HG02678 (cell line): ENCODE measurements at regions not wholly inside any gene's neighbourhood (a gene's known extent, or its start where the extent isn't known, plus 50 kb on each side); places are given as distances from the start of the nearest gene placed in this dataset.
"Not testable (repeated sequence)": the region's sequence is repeated elsewhere in the genome, so short reads cannot be mapped to it uniquely, and the experiment has no call there.

Source experiments
- ATAC-seq: cut with Tn5 transposase; IDR thresholded peaks from one replicate; pipeline ENCODE4 v1.9.1; 2021; ENCODE audit warnings: mild to moderate bottlenecking, moderate library complexity; ENCODE audit not compliant: unreplicated experiment

DNA sequence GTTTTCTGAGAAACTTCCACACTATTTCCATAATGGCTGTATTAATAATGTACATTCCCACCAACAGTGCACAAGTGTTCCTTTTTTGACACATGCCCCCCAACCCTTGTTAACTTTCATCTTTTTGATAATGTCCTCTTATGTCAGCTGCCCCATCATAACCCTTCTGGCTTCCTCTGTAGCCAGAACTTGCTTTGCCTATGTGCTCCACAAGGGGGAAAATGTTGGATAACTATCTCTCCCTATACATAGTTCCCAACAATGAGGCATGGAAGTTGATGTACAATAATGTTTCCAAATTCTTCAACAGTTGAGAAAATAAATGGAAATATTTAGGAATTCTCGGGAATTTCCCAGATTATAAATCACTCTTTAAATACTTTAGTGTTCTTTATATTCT is 142.9 kb downstream of the ASB9 start:
- ATAC-seq, result no peak

DNA sequence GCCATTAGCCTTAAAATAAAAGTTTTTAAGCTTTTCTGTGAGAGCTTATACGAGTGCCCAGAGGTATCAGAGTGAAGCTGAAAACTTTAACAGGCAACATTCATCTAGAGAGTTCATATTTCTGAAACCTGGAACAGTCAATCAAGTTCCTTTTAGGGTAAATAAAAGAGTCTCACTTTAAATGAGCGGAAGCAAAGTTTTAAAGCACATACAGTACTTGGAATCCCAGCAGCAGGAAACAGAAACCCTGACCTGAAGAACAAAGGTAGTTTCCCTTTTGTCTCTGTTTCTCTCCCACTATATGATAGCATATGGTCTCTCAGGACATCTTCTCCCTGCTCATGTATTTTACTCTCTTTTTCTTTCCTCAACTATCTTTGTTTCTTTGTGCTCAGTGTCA is 153.0 kb downstream of the ASB9 start:
- no peak for ATAC-seq

DNA sequence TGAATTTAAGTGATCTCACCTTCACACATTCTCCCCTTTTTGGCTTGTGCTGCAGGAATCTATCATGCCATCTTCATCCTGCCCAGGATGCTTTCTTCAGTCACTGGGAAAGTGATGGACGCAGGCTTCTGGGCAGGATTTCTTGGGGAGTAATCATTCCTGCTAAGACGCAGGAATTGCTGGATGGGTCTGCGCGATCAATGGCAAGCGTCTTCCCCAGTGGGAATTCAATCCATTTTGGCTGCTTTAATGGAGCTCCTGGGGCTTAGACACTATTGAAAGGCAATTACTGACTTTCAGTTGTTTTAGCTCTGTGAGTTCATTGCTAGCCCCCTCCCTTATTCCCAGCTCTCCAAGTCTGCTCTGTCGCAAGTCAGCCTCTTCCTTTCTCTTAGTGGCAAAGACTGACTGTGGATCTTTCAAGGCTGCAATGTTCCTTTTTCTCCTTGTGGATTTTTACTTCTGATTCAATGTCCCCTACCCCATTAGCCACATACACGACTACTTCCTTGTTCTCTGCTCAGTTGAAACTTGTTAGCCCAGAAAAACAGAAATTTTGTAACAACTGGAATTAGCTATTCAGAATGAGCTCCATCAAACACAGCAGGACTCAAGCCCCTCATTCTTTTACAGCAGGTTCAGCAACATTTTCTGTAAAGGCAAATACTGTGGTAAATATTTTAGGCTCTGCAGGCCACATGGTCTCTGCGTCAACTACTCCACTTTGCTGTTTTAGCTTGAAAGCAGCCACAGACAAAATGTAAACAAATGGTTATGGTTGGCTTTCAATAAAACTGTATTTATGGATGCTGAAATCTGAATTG is 154.9 kb downstream of the ASB9 start:
- ATAC-seq, result no peak

DNA sequence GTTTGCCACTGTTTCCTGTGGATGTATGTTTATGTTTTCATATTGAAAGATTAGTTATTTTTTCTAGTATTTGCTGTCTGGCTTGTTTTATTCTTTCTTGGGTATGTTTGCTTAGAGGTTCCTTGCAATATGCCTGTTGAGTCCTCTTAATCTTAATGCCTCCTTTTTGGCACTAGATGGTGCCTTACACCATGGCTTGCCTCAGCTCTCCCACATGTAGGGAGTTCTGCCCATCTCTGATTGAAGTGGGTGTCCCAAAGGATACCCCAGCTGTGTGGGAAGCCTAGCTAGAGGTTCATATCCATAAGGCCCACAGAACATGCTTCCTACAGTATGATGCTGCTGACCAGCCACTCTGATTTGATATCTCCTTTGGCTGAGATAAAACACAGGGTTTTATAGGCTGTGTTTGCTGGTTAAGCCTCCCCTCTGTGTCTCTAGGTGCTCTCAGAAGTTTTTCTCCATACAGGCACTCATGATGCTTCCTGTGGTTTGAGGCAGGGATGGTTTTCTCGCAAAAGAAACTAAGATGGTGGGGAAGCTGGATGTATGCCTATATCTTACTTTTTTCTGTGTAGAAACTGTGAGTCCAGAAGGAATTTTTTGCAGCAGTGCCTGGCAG is 162.4 kb downstream of the ASB9 start:
- no peak for ATAC-seq

DNA sequence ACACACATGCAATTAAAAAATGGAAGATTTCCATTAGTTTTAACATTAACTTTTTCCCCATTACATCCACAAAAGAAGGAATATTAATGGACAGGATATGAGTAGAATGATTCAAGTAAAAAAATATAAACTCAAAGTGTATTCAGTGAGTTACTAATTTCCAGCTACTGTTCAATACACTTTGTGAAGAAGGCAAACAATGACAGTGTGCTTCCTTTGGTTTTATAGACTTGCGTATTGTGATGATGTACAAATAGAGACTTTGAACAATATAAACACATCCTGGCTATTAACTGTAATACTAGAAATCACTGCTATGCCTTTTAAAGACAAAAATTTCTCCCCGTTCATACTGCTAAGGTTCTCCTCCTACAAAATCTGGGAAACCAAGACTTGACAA is 171.4 kb downstream of the ASB9 start:
- ATAC-seq, result no peak

DNA sequence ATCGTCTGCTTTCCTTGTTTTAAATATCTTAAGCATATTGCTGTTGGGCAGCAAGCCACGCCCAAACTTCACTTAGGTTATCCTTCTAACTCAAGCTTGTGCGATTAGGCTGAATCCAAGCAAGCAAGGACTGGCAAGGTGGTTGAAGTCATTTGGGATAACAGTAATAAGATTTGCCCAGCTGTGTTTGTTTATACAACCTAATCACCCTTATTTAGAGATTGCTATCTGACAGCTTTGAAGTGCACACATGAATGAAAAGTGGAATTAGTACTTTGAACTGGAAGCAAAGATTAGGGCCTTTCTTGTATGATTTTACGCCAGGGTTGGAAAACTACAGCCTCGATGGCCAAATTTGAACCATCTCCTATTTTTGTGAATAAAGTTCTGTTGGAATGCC is 182.1 kb downstream of the ASB9 start:
- no peak for ATAC-seq

DNA sequence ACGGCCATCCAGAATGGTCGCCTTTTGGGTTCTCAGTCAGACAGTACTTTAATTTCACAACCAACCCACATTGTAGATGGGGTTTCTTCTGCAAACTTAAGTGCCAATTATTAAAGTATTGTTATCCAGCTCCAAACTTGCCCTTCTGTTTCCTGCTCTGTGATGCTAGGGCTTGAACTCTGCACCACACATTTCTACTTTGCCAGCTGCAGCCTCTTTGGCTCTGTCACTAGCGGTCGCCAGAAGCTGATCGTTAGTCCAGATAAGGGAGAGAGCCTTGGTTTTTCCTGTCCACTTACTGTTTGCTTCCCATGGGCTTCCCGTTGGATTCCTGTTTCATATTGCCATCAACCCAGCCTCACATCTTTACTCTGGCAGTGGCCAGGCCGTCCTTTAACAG is 196.6 kb downstream of the ASB9 start:
- ATAC-seq, result no peak

DNA sequence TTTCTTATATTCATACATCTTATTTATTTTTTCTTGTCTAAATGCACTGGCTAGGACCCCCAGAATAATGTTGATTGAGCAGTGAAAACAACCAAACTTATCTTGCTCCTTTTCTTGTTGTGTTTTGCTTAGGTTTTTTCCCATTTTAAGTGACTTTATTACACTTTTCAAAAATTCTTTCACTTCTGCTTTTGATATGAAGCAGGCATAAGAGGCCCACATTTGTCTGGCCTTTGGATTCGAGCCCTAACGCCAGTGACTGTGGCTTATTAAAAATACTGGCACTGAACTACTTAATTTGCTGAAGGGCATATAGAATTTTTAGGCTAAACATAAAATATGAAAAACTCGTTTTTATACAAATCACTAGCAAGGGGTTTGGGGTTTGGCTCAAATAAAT is 197.0 kb downstream of the ASB9 start:
- no peak for ATAC-seq

DNA sequence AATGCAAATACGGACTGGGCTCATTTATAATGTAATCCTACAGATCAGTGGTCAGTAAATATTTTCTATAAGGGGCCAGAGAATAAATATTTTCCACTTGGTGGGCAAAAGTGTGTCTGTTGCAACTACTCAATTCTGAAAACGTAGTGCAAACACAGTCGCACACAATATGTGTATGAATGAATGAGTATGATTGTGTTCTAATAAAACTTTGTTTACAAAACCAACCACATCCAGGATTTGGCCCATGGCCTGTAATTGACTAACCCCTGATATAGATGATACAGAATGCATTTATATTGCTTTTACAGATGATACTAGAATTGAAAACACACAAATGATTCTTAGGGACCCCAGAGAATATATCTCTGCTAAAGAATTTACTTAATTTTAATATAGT is 197.6 kb downstream of the ASB9 start:
- ATAC-seq, result no peak

DNA sequence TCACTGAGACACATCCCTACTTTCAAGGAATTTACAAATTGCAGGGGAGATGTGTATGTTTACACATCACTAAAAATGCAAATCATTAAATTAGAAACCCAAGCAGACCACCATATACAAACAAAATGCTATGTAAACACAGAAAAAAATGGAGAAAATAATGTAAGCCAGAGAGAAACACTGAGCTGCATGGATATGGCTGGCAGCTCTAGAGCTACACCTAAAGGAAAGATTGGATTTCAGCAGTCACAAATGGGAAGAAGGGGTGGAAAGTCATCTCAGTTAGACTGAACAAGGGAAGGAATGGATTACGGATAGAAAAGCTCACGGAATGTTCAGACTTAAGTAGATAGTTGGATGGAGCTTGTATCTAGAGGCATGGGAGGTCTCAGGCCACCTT is 186.3 kb downstream of the MOSPD2 start:
- ATAC-seq, result no peak

DNA sequence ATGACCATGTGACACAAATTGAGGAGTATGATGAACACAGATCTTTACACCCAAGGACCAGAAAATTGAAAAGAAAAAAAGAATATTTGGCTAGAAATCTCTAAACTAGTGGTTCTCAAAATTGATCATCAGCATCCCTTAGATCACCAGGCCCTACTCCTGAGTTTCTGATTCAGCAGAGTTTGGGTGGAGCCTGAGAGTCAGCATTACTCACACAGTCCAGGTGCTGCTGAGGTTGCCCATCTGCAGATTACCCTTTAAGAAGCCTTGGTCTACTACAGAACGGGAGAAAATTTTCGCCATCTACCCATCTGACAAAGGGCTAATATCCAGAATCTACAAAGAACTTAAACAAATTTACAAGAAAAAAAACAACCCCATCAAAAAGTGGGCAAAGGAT is 182.8 kb downstream of the MOSPD2 start:
- no peak for ATAC-seq

DNA sequence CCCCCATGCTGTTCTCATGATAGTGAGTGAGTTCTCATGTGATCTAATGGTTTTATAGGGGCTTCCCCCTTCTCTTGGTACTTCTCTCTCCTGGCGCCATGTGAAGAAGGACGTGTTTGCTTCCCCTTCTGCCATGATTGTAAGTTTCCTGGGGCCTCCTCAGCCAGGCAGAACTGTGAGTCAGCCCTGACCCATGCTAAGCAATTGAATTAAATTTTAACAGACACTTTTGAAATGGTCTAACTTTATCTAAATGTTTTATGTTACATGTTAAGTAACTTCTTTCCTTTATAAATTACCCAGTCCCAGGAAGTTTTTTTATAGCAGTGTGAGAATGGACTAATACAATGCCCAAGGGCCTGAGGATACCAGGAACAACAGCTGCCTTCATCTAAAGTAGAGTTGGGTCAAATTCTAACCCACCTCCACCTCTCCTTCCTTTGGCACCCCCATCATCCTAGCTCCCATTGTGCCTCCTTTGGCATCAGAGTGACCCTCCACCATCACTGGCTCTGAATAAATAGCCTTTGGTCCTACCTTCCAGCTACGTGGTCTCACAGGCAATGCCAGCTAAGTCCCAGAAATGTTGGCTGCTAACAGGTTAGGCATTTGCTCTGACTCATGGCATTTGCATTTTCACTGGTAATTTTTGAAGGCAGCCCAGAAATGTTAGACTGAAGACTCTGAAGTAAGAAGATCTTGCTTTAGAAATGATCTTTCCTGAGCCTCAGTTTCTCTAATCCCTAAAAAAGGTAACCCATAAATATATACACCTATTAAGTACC is 182.1 kb downstream of the MOSPD2 start:
- no peak for ATAC-seq

DNA sequence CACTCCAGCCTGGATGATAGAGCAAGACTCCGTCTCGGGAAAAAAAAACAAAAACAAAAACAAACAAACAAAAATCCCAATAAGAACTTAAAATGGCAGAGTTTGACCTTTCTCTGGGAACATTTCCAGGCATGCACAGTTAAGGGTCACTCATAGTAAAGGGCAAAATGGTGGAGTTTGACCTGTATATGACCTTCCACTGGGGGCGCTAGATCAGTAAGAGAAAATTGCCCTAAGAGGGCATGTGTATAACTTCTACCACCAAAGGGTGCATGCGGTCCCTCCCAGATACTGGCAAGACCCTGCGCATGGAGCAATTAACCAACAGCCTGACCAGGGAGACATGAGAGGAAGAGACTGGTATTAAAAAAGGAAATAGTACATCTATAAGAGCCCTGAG is 177.2 kb downstream of the MOSPD2 start:
- ATAC-seq, result no peak

DNA sequence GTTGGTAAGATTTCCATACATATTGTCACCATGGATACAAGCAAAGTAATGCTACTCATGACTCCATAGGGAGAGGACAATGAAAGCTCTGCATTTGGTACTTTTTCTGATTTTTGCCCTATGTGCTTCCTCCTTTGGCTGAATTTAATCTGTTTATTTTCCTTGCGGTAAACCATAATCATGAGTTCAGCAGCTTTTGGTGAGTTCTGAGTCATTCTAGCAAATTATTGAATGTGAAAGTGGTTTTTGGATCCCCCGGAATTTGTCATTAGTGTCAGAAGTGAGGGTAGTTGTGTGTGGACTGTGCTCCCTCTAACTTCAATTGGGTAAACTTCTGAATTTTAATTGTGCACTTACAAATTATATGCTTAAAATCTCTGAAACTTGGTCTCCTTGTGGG is 170.3 kb downstream of the MOSPD2 start:
- ATAC-seq, result no peak

DNA sequence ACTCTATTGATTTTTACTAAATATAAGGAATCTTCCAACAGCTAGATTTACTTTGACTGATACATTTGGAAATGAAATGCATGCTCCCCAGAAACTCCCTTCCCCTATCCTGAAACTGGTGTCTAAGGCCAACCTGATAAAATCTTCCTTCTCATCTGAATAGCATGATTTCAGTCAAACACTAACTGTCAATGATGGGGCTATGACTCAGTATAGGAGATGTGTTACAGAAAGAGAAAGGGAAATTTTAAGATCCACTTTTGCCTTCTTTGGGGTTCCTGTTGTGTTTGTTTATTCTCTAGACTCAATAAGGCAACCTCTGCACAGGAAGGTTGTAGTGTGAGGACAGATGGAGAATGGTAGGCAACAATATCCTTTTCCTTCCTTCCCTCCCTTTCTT is 160.7 kb downstream of the MOSPD2 start:
- no peak for ATAC-seq

DNA sequence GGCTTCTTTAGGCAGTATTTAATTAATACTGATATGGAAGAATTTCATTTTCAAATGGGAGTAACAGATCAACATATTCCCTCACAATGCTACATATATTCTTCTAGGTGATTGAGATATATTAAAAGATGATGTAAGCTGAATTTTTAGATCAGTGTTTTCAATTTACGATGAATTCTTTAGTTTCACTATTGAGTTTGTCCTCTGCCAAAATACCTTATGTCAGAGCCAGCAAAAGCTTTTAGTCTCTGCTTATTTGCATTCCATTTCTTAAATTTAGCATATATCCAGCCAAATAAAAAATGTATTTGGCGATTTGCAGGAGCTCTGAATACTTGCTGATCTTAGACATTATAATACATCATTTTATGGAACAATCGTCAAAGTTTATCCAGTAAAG is 144.3 kb downstream of the MOSPD2 start:
- ATAC-seq, result no peak

DNA sequence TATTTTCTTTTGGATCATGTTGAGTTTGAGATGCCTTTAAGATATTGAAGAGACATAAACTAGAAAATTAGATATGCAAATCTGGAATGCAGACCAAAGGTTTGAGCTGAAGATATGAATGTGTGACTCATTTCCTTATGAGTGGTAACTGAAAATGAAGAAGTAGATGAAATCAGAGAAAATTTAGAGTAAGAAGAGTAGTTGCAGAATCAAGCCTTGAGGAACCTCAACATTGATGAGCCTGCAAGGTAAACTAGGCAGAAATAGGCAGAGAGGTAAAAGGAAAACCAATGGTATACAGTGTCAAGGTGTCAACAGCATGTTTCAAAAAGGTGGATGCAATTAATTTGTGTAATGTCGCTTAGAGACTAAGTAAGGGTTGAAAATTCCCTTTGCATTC is 142.8 kb downstream of the MOSPD2 start:
- ATAC-seq, result no peak

DNA sequence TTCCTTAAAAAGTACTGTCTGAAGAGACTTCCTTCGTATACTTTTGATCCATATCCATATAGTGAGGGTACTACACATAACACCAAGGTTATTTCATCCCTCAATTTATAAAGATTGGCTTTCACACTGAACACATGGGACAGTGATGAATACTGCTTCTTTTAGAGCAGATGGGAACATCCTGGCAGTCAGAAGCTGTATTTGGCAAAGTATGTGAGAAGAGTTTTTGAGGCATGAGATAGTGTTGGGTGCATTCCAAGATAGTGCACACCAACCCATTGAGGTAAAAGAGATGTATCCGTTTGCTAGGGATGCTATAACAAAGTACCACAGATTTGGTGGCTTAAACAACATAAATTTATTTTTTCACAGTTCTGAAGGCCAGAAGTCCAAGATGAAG is 141.1 kb downstream of the MOSPD2 start:
- ATAC-seq, result no peak

DNA sequence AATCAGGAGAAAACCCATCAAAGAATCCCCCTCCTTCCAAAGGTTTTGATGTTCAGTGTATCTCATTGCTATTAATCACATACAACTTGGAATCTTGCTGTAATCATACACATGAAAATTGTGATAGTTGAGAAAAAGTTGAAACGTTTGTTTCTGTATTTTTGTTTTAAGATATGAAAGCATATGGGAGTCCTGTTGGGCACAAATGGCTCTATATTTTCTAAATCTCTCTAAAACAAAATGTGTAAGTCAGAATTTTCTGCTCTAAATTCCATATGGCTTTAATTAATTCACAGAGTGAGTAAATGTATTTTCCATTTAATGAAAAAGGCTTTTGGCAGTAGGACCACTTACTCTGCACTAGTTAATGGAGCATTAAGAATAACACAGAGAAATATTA is 140.2 kb downstream of the MOSPD2 start:
- no peak for ATAC-seq

DNA sequence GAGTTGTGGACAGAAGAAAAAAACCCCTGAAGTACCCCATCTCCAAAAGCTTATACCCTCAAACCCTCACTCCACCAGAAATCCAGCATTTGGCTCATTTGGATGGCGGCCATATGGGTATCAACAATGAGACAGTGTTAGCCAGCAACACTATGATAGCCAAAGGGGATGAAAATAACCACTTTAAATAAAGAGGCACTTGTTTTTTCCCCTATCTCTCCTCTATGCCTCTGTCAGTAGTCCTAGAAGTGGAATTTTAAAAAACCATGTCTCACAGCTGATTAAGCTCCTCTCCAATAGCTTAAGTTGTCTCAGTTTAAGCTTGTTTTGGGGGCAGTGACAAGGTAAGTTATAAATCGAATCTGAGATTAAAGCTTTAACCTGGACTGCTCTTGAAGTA is 124.0 kb downstream of the MOSPD2 start:
- ATAC-seq, result no peak

DNA sequence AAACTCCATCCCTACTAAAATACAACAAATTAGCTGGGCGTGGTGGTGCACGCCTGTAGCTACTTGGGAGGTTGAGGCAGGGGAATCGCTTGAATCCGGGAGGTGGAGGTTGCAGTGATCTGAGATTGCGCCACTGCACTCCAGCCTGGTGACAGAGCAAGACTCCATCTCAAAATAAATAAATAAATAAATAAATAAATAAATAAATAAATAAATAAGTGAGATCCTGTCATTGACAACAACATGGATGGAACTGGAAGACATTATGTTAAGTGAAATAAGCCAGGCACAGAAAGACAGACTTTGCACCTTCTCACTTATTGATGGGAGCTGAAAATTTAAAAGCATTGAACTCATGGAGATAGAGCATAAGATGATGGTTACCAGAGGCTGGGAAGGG is 111.2 kb downstream of the MOSPD2 start:
- ATAC-seq, result not testable (repeated sequence)
